ENCODE measurements at regions not wholly inside any gene's neighbourhood (a gene's known extent, or its start where the extent isn't known, plus 50 kb on each side); places are given as distances from the start of the nearest gene placed in this dataset.

- intact Hi-C loops (cut with DNase I; ENCODE audit: low total_unique reads), result no loop called here
- Histone ChIP-seq H3K4me1 (peaks cover 0 to 41% (median 8%) of the 10 kb centered on the region in 4 donors), H3K4me3 (no peak overlapping the region), H3K27me3 (no peaks in the 10 kb centered on the region), H3K9me3 (no peaks in the 10 kb centered on the region), H3K27ac (peak overlapping the region; percentile 46 to 48), H3K36me3 (peaks cover 0 to 11% (median 0%) of the 10 kb centered on the region in 3 donors)
- no peak for DNase-seq
- TF ChIP-seq CTCF (IDR thresholded peaks at IDR 0.05), result no peak
Measured at GRCh38 chr14:71693381-71693780, 238.8 kb upstream of the RGS6 start.

GRCh38 chr14:71694591-71695530, 237.4 kb upstream of the RGS6 start:
- H3K27ac ChIP-seq, result peak overlapping the region; percentile 4
- no peaks in the 10 kb centered on the region for H3K9me3 ChIP-seq
- no peaks in the 10 kb centered on the region for H3K27me3 ChIP-seq
- peaks cover 0 to 36% (median 6%) of the 10 kb centered on the region in 4 donors for H3K4me1 ChIP-seq
- peaks cover 0 to 23% (median 0%) of the 10 kb centered on the region in 3 donors for H3K36me3 ChIP-seq
- no peak for DNase-seq
- TF ChIP-seq CTCF (IDR thresholded peaks at IDR 0.05), result no peak
- no peak overlapping the region for H3K4me3 ChIP-seq
- intact Hi-C loops (cut with DNase I; ENCODE audit: low total_unique reads), result no loop called here

- DNase-seq, result no peak
Measured at GRCh38 chr14:71695611-71696350, 236.4 kb upstream of the RGS6 start.

GRCh38 chr14:71698027-71698426, 234.2 kb upstream of the RGS6 start:
- Histone ChIP-seq H3K27ac (no peak overlapping the region), H3K4me3 (no peak overlapping the region), H3K9me3 (no peaks in the 10 kb centered on the region), H3K4me1 (peaks cover 0 to 23% (median 2%) of the 10 kb centered on the region in 4 donors), H3K36me3 (peaks cover 0 to 16% (median 0%) of the 10 kb centered on the region in 3 donors), H3K27me3 (no peaks in the 10 kb centered on the region)
- DNase-seq, result no peak
- TF ChIP-seq CTCF (IDR thresholded peaks at IDR 0.05), result no peak
- intact Hi-C loops (cut with DNase I; ENCODE audit: low total_unique reads), result no loop called here

More at GRCh38 chr14:71695611-71696350, 236.4 kb upstream of the RGS6 start:
- peak overlapping the region; percentile 4 for H3K27ac ChIP-seq
- H3K4me3 ChIP-seq, result no peak overlapping the region
- TF ChIP-seq CTCF (IDR thresholded peaks at IDR 0.05), result no peak
- intact Hi-C loops (cut with DNase I; ENCODE audit: low total_unique reads), result no loop called here
- peaks cover 0 to 22% (median 0%) of the 10 kb centered on the region in 3 donors for H3K36me3 ChIP-seq
- H3K27me3 ChIP-seq, result no peaks in the 10 kb centered on the region
- H3K4me1 ChIP-seq, result peaks cover 0 to 36% (median 6%) of the 10 kb centered on the region in 4 donors
- no peaks in the 10 kb centered on the region for H3K9me3 ChIP-seq

- Histone ChIP-seq H3K4me1 (peaks cover 0 to 23% (median 4%) of the 10 kb centered on the region in 4 donors), H3K36me3 (peaks cover 0 to 16% (median 0%) of the 10 kb centered on the region in 3 donors), H3K27ac (no peak overlapping the region), H3K9me3 (no peaks in the 10 kb centered on the region), H3K27me3 (no peaks in the 10 kb centered on the region), H3K4me3 (no peak overlapping the region)
- DNase-seq, result no peak
- TF ChIP-seq CTCF (IDR thresholded peaks at IDR 0.05), result no peak
- intact Hi-C loops (cut with DNase I; ENCODE audit: low total_unique reads), result no loop called here
Measured at GRCh38 chr14:71698673-71699072, 233.6 kb upstream of the RGS6 start.

Measured in tibial artery (tissue), 4 donors.